Stimulated activated naive CD8-positive, alpha-beta T cell treated with anti-CD3 and anti-CD28 coated beads, Interleukin-15, amount 100 ng/mL, for 72 hours (primary cell): ENCODE measurements at regions not wholly inside any gene's neighbourhood (a gene's known extent, or its start where the extent isn't known, plus 50 kb on each side); places are given as distances from the start of the nearest gene placed in this dataset.
A peak's percentile ranks its signal among the peaks of the same experiment; 100 is the strongest.

Experiments
- ATAC-seq: fragments of 150-1000 bp; cut with Tn5 transposase; 2 replicates; pipeline ENCODE4 v1.10.0; 2021; ENCODE audit warnings: mild to moderate bottlenecking, moderate library complexity
- DNase-seq, 2 donors: peaks; one replicate each; pipeline ENCODE4 v3.0.0; 2021 to 2022
- H3K27ac Mint-ChIP-seq, 2 donors: one replicate each; pipeline ENCODE4 v1.8.0; 2022; ENCODE audit warnings: mild to moderate bottlenecking in 2 of 2, mixed read lengths in 2 of 2, moderate library complexity in 2 of 2
- H3K27me3 Mint-ChIP-seq: one replicate; pipeline ENCODE4 v1.8.0; 2022; ENCODE audit warnings: mixed read lengths
- H3K4me1 Mint-ChIP-seq: one replicate; pipeline ENCODE4 v1.8.0; 2022; ENCODE audit warnings: mild to moderate bottlenecking, mixed read lengths
- H3K4me3 Mint-ChIP-seq, 2 donors: one replicate each; pipeline ENCODE4 v1.8.0; 2022; ENCODE audit warnings: mild to moderate bottlenecking in 2 of 2, mixed read lengths in 2 of 2, moderate library complexity in 1 of 2
- H3K9me3 Mint-ChIP-seq, 2 donors: one replicate each; pipeline ENCODE4 v1.8.0; 2022; ENCODE audit warnings: mixed read lengths in 2 of 2

DNA sequence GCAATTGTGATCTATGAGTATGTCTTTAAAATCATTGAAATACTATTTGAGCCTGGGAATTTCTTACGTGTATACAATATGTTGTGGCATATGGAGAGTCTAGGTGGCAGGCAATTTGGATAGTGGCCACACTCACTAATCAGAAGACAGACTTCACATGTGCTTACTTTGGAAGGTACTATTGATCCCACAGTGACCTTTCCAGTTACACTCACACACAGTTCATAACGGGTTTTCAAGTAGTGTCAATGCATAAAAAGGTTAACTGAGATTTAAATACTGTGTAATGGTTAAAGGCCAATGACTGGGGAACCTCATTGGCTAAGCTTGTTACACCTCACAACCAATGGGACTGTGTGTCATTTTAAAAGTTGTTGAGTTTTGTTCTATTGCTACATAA is 783.2 kb downstream of the RPA4 start:
- DNase-seq (no peak), ATAC-seq (no peak)
- Mint-ChIP-seq H3K4me3 (no peak overlapping the region), H3K9me3 (peaks cover 0 to 7% of the 10 kb centered on the region in 2 donors), H3K27ac (no peak overlapping the region), H3K27me3 (no peaks in the 10 kb centered on the region), H3K4me1 (no peaks in the 10 kb centered on the region)

DNA sequence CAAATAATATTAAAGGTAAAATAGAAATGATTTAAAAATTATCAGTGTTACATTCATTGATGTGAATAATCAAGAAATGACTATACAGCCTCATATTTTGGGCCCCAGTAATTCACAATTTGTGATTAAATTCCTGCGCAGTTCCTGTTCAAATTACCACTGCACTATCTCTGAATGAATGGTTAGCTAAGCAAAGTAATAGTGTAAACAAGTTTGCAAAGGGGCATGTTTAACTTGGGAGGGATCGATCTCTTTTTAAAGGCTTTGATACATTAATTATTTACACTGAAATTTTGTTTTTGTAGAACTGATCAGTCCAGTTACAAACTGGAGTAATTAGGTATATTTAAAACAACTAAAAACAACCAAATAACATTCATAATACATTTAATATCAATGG is 784.4 kb downstream of the RPA4 start:
- no peak overlapping the region for H3K4me3 Mint-ChIP-seq
- no peak for DNase-seq
- no peaks in the 10 kb centered on the region for H3K27me3 Mint-ChIP-seq
- peaks cover 0 to 7% of the 10 kb centered on the region in 2 donors for H3K9me3 Mint-ChIP-seq
- H3K4me1 Mint-ChIP-seq, result no peaks in the 10 kb centered on the region
- H3K27ac Mint-ChIP-seq, result no peak overlapping the region
- ATAC-seq, result no peak

GRCh38 chrX:97672138-97672537 is 788.4 kb downstream of the RPA4 start:
- no peak for DNase-seq
- H3K4me1 Mint-ChIP-seq, result no peaks in the 10 kb centered on the region
- ATAC-seq, result no peak
- no peaks in the 10 kb centered on the region for H3K9me3 Mint-ChIP-seq
- H3K27ac Mint-ChIP-seq, result no peak overlapping the region
- peaks cover 8% of the 10 kb centered on the region for H3K27me3 Mint-ChIP-seq
- no peak overlapping the region for H3K4me3 Mint-ChIP-seq

- H3K9me3 Mint-ChIP-seq, result no peaks in the 10 kb centered on the region
- peaks cover 8% of the 10 kb centered on the region for H3K27me3 Mint-ChIP-seq
- H3K4me3 Mint-ChIP-seq, result no peak overlapping the region
- H3K27ac Mint-ChIP-seq, result no peak overlapping the region
- ATAC-seq (no peak), DNase-seq (no peak)
- no peaks in the 10 kb centered on the region for H3K4me1 Mint-ChIP-seq
Measured at GRCh38 chrX:97672608-97673007, 788.9 kb downstream of the RPA4 start.

GRCh38 chrX:97673135-97673534 is 789.4 kb downstream of the RPA4 start:
- Mint-ChIP-seq H3K9me3 (no peaks in the 10 kb centered on the region), H3K4me3 (no peak overlapping the region), H3K27ac (no peak overlapping the region), H3K4me1 (no peaks in the 10 kb centered on the region), H3K27me3 (peaks cover 8% of the 10 kb centered on the region)
- no peak for DNase-seq
- no peak for ATAC-seq

DNA sequence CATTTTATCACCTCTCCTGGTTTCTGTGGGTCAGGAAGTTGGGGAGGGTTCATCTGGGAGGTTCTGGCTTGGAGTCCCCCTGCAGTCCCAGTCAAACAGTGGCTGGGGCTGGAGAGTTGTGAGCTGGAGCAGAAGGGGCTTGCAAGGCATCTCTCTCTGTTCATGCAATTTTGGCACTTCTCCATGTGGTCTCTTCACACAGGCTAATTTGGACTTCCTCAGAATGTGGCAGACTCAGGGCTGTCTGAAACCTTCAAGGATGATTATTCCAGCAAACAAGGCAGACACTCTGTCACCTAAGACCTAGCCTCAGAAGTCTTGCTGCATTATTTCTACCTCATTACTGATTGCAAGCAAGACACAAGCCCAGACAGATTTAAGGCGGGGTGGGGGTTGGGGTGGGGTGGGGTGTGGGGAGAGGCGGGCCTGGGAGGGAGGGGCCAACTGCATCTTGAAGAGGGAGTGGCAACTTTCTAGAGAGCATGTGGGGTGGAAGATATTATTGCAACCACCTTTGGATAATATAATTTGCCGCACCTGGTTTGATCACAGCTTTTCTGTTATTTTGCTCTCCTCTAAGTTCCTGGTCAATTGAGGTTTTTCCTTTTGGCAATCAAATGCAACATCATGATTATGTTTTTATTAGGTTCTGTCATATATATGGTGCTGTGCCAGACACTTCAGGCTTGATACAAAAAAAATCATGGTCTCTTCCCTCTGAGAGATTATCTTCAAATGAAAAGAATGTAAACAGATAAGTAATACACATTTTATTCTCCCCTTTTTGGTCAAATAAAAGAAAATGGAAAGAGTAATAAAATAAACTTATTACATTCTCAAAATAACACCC is 799.5 kb downstream of the RPA4 start:
- H3K9me3 Mint-ChIP-seq, result no peaks in the 10 kb centered on the region
- ATAC-seq (no peak), DNase-seq (no peak)
- no peak overlapping the region for H3K27ac Mint-ChIP-seq
- H3K4me3 Mint-ChIP-seq, result no peak overlapping the region
- H3K4me1 Mint-ChIP-seq, result no peaks in the 10 kb centered on the region
- H3K27me3 Mint-ChIP-seq, result no peaks in the 10 kb centered on the region

DNA sequence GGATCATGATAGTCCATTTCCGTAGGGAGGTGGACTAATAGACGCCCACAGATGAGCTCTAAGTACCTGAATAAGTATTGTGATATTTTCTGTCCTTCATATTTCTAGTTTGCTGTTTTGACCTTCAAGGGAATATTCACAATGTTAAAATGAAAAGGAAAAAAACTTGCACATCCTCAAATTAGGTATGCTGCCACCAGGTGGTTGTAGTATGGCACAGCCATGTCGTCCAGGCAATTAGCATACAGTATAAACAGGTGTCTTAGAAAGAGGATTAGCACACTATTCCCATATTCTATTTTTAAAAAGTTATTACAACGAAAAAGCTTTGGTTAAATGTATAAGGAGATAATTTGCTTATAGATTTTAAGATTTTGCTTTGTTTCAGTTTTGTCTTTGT is 802.0 kb downstream of the RPA4 start:
- no peaks in the 10 kb centered on the region for H3K9me3 Mint-ChIP-seq
- peak in 1 of 2 donors; percentile 8 for DNase-seq
- H3K27me3 Mint-ChIP-seq, result no peaks in the 10 kb centered on the region
- no peak for ATAC-seq
- no peak overlapping the region for H3K4me3 Mint-ChIP-seq
- H3K4me1 Mint-ChIP-seq, result no peaks in the 10 kb centered on the region
- H3K27ac Mint-ChIP-seq, result no peak overlapping the region

DNA sequence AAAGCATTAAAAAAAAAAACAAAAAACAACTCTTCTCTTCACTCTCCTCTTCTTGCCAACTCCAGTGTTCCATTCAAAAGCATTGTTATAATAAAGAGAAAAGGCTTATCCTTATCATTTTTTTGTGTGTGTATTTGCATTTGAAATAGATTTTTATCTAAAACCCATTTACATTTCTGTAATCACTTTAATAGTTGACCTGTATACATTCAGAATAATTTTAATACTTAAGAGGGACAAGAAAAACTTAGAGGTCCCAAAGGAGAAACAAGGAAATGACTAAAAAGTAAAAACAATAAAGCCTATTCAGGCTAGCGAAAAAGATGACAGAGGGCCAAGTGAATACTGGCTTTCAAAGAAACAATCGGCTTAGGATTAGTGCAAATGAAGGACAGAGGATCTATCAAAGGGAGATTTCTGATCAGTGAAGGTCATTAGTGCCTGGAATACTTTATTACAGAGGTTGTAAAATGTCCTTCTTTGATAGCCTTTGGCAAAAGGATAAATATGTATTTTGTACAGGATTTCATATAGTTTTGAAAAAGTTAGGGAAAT is 808.3 kb downstream of the RPA4 start:
- H3K4me1 Mint-ChIP-seq, result no peaks in the 10 kb centered on the region
- H3K27ac Mint-ChIP-seq, result no peak overlapping the region
- DNase-seq (no peak), ATAC-seq (no peak)
- no peak overlapping the region for H3K4me3 Mint-ChIP-seq
- H3K9me3 Mint-ChIP-seq, result no peaks in the 10 kb centered on the region
- H3K27me3 Mint-ChIP-seq, result no peaks in the 10 kb centered on the region

- DNase-seq, result no peak
- no peaks in the 10 kb centered on the region for H3K9me3 Mint-ChIP-seq
Measured at GRCh38 chrX:97692575-97692974, 808.9 kb downstream of the RPA4 start.

GRCh38 chrX:97700547-97700946 is 816.8 kb downstream of the RPA4 start:
- ATAC-seq, result no peak
- no peaks in the 10 kb centered on the region for H3K9me3 Mint-ChIP-seq
- H3K4me3 Mint-ChIP-seq, result no peak overlapping the region
- no peak overlapping the region for H3K27ac Mint-ChIP-seq
- no peaks in the 10 kb centered on the region for H3K4me1 Mint-ChIP-seq
- no peak for DNase-seq
- H3K27me3 Mint-ChIP-seq, result no peaks in the 10 kb centered on the region

More at GRCh38 chrX:97692575-97692974, 808.9 kb downstream of the RPA4 start:
- Mint-ChIP-seq H3K4me1 (no peaks in the 10 kb centered on the region), H3K4me3 (no peak overlapping the region), H3K27me3 (no peaks in the 10 kb centered on the region), H3K27ac (no peak overlapping the region)
- no peak for ATAC-seq

GRCh38 chrX:97704474-97704873 is 820.8 kb downstream of the RPA4 start:
- no peak for DNase-seq
- Mint-ChIP-seq H3K4me3 (no peak overlapping the region), H3K27ac (no peak overlapping the region), H3K27me3 (no peaks in the 10 kb centered on the region), H3K4me1 (no peaks in the 10 kb centered on the region), H3K9me3 (no peaks in the 10 kb centered on the region)
- ATAC-seq, result no peak

GRCh38 chrX:97704881-97705280 is 821.2 kb downstream of the RPA4 start:
- ATAC-seq, result no peak
- Mint-ChIP-seq H3K27me3 (no peaks in the 10 kb centered on the region), H3K9me3 (no peaks in the 10 kb centered on the region), H3K4me1 (no peaks in the 10 kb centered on the region), H3K4me3 (no peak overlapping the region), H3K27ac (no peak overlapping the region)
- no peak for DNase-seq

DNA sequence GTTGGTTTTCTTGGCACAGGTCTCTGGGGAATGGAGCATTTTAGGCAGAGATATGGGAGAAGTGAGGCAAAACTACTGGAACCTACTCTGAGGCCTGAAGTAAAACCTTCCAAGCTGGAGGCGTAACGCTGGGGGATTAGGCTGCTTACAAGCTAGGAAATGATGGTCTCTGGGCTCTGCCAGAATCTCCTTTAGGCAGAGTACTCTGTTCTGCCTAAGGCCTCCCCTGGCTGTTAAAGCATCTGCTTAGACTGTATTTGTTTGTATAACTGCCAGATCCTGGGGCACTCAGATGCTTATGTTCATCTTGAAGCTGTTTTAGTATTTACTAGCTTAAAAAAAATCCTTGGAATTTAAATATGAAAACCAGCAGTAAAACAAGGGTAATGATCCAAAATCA is 822.2 kb downstream of the RPA4 start:
- DNase-seq (no peak), ATAC-seq (no peak)
- H3K4me1 Mint-ChIP-seq, result no peaks in the 10 kb centered on the region
- no peaks in the 10 kb centered on the region for H3K9me3 Mint-ChIP-seq
- H3K27ac Mint-ChIP-seq, result no peak overlapping the region
- no peak overlapping the region for H3K4me3 Mint-ChIP-seq
- H3K27me3 Mint-ChIP-seq, result no peaks in the 10 kb centered on the region

DNA sequence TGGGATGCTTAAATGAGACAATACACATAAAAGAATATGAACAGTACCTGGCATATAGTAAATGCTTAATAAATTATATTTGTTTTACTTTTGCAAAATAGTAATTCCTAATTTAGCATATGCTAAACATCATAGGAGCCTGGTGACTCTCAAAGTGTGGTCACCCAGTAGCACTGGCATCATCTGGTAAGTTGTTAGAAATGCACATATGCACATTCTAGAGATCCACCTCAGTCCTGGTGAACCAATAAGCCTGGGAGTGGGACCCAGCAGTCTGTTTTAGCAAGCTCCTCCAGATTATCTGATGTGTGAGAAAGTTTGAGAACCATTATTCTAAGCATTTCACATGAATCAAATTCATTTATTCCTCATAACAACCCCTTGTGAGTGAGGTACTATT is 830.4 kb downstream of the RPA4 start:
- Mint-ChIP-seq H3K27ac (no peak overlapping the region), H3K27me3 (no peaks in the 10 kb centered on the region), H3K9me3 (no peaks in the 10 kb centered on the region), H3K4me1 (no peaks in the 10 kb centered on the region), H3K4me3 (no peak overlapping the region)
- ATAC-seq, result no peak
- no peak for DNase-seq

GRCh38 chrX:97728215-97728614 is 844.5 kb downstream of the RPA4 start:
- H3K27me3 Mint-ChIP-seq, result no peaks in the 10 kb centered on the region
- no peaks in the 10 kb centered on the region for H3K9me3 Mint-ChIP-seq
- no peak overlapping the region for H3K27ac Mint-ChIP-seq
- no peak for DNase-seq
- no peak for ATAC-seq
- no peaks in the 10 kb centered on the region for H3K4me1 Mint-ChIP-seq
- H3K4me3 Mint-ChIP-seq, result no peak overlapping the region

DNA sequence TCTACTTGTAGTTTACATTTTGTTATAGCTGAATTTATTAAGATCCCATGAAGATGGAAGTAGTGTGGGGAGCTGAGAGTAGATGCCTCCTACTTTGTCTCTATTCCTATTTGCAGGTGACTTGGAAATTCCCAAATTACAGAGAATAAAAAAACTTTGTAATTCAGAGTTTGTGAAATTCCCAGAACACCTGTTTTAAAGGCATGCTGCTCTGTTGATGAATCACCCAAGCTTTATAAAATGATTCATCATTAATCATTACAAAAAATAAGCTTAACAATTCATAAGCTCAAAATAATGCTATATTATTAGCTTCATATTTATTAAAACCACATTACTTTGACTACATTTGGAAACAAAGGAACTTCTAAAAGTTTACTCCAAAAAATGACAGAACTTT is 856.3 kb downstream of the RPA4 start:
- DNase-seq (no peak), ATAC-seq (no peak)
- Mint-ChIP-seq H3K9me3 (no peaks in the 10 kb centered on the region), H3K27me3 (no peaks in the 10 kb centered on the region), H3K27ac (no peak overlapping the region), H3K4me3 (no peak overlapping the region), H3K4me1 (no peaks in the 10 kb centered on the region)

DNA sequence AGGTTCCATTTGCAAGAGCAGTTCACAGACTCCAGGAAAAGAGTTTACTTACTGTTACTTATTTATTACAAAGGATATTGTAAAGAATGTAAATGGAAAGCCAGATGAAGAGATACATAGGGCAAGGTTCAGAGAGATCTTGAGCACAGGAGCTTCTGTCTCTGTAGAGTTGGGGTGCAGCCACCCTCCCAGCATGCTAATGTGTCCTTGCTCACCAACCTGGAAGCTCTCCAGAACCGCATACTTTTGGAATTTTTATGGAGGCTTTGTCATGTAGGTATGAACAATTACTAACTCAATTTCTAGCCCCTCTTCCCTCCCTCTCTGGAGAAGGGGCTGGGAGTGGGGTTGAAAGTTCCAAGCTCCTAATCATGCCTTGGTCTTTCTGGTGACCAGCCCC is 857.2 kb downstream of the RPA4 start:
- Mint-ChIP-seq H3K4me3 (no peak overlapping the region), H3K9me3 (no peaks in the 10 kb centered on the region), H3K27ac (no peak overlapping the region), H3K27me3 (no peaks in the 10 kb centered on the region), H3K4me1 (no peaks in the 10 kb centered on the region)
- no peak for DNase-seq
- no peak for ATAC-seq
